A673 (cell line): ENCODE measurements at regions not wholly inside any gene's neighbourhood (a gene's known extent, or its start where the extent isn't known, plus 50 kb on each side); places are given as distances from the start of the nearest gene placed in this dataset.

Experiments
- BruUV-seq: library from RNA; stranded (reverse); fragments of 400-500 nt; replicated peaks from 2 replicates; lab custom pipeline; 2021; lab: Mats Ljungman, UMichigan
- CTCF ChIA-PET: fragments of 300-600 bp; sonication (Branson Sonifier 250); formaldehyde crosslinking; loops from one replicate; lab custom pipeline; 2022; ENCODE audit warnings: antibody characterized with exemption; lab: Charles Lee
- POLR2A ChIA-PET: fragments of 300-600 bp; sonication (Branson Sonifier 250); formaldehyde crosslinking; loops from one replicate; lab custom pipeline; 2022; ENCODE audit warnings: antibody characterized with exemption; ENCODE audit not compliant: low non-redundant PET; lab: Charles Lee
- DNase-seq: peaks from one replicate; pipeline ENCODE4 v3.0.0-alpha.2; 2015; ENCODE audit warnings: low spot score
- H3K27ac ChIP-seq: fragments of 200-600 bp; sonication (generic); 2 replicates; pipeline ENCODE4 v1.5.1; 2016; ENCODE audit warnings: mixed run types, low read depth, mild to moderate bottlenecking, mixed read lengths, antibody characterized with exemption, low read length; ENCODE audit not compliant: poor library complexity, severe bottlenecking
- H3K27me3 ChIP-seq: fragments of 200-600 bp; sonication (generic); replicated peaks from 2 replicates; pipeline ENCODE4 v1.6.1; 2017; ENCODE audit warnings: mixed run types, low read depth, mild to moderate bottlenecking, mixed read lengths, antibody characterized with exemption, low read length; ENCODE audit not compliant: insufficient read depth, poor library complexity
- H3K36me3 ChIP-seq: fragments of 200-600 bp; sonication (generic); 2 replicates; pipeline ENCODE4 v1.6.1; 2016; ENCODE audit warnings: mixed run types, mild to moderate bottlenecking, mixed read lengths, antibody characterized with exemption, low read length; ENCODE audit not compliant: insufficient read depth, poor library complexity, severe bottlenecking
- H3K4me1 ChIP-seq: fragments of 200-600 bp; sonication (generic); 2 replicates; pipeline ENCODE4 v1.6.1; 2017; ENCODE audit warnings: mixed run types, mild to moderate bottlenecking, mixed read lengths, antibody characterized with exemption, low read length; ENCODE audit not compliant: insufficient read depth, poor library complexity, severe bottlenecking
- H3K4me3 ChIP-seq: fragments of 200-600 bp; sonication (generic); 2 replicates; pipeline ENCODE4 v1.5.1; 2016; ENCODE audit warnings: low read depth, mixed run types, mild to moderate bottlenecking, mixed read lengths, low read length; ENCODE audit not compliant: poor library complexity, severe bottlenecking
- H3K9me3 ChIP-seq: fragments of 200-600 bp; sonication (generic); 2 replicates; pipeline ENCODE4 v1.6.1; 2016; ENCODE audit warnings: mixed run types, low read depth, mild to moderate bottlenecking, mixed read lengths, antibody characterized with exemption, low read length; ENCODE audit not compliant: poor library complexity, severe bottlenecking
- EZH2 ChIP-seq: fragments of 200-600 bp; sonication (generic); IDR thresholded peaks from 2 replicates; pipeline ENCODE4 v1.6.1; 2017; ENCODE audit warnings: borderline replicate concordance, low read depth, mild to moderate bottlenecking, mixed read lengths, antibody characterized with exemption, low read length; ENCODE audit not compliant: poor library complexity, severe bottlenecking
- intact Hi-C: fragments of 100-400 bp; cut with micrococcal nuclease; formaldehyde crosslinking; loops from one replicate; pipeline ENCODE4 v1.10.0; 2022; ENCODE audit not compliant: unreplicated experiment
- TF ChIP-seq, protein P1 (sequence below): fragments of 300-800, 200-600 bp; sonication (generic); conservative IDR thresholded peaks from 2 replicates; pipeline ENCODE4 v1.5.1; 2017; ENCODE audit warnings: low read depth, mild to moderate bottlenecking, antibody characterized with exemption, low read length, moderate library complexity, mixed read lengths

DNA sequence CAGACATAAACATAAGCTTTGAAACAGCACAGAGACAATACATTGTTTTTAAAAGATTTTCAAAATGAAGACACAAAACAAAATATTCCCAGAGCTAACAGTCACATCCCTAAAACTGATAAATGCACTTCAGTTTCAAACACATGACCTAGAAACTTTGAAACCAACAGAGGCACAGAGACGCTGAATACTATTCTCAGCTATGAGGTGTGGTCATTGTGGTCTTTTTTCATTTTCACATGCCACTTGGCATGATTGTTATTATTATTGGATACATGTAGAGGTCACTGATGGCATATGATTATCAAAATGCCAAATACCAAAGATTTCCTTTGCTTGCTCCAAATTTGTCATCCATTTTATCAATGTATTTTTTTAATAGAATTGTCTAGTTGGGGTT is 306.9 kb downstream of the QKI start:
- no peak for TF ChIP-seq EZH2
- TF ChIP-seq, protein P1, sequence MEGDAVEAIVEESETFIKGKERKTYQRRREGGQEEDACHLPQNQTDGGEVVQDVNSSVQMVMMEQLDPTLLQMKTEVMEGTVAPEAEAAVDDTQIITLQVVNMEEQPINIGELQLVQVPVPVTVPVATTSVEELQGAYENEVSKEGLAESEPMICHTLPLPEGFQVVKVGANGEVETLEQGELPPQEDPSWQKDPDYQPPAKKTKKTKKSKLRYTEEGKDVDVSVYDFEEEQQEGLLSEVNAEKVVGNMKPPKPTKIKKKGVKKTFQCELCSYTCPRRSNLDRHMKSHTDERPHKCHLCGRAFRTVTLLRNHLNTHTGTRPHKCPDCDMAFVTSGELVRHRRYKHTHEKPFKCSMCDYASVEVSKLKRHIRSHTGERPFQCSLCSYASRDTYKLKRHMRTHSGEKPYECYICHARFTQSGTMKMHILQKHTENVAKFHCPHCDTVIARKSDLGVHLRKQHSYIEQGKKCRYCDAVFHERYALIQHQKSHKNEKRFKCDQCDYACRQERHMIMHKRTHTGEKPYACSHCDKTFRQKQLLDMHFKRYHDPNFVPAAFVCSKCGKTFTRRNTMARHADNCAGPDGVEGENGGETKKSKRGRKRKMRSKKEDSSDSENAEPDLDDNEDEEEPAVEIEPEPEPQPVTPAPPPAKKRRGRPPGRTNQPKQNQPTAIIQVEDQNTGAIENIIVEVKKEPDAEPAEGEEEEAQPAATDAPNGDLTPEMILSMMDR = no peak
- intact Hi-C loops = no loop called here
- no peak for DNase-seq
- Histone ChIP-seq H3K4me3 (no peak overlapping the region), H3K36me3 (no peaks in the 10 kb centered on the region), H3K9me3 (no peaks in the 10 kb centered on the region), H3K27ac (no peak overlapping the region), H3K27me3 (no peaks in the 10 kb centered on the region), H3K4me1 (no peaks in the 10 kb centered on the region)
- POLR2A ChIA-PET = no interaction called here
- CTCF ChIA-PET = no interaction called here
- BruUV-seq = no TSS peak

DNA sequence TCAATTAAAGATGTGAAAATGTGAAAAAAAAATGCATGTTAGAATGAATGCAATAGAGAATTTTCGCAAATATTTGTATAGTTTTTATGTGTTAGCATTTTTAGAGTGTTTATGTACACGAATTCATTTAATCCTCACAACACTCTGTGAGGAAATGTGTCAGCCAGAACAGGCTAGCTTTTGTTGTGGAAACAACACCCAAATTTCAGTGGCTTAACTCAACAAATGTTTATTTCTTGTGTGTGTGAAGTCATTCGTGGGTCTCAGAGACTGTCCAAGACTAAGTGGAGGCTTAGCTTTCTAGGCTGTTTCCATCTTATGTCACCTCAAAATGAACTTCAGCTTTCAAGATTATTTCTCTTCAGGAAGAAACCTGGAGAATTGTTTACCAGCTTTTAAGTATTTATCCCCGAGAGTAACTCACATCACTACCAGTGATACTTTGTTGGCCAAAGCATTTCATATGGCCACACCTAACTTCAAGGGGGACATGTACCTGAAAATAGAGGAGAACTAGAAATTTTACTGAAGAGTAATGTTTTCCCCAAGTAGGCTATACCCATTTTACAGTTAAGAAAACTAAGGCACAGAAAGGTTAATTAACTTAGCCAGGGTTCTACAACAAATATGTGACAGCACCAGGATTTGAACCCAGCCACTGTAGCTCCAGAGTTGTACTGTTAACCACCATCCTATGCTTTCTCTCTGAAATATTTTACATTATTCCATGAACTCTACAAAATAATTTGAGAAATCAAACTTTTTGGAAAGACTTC is 306.1 kb downstream of the QKI start:
- no peaks in the 10 kb centered on the region for H3K9me3 ChIP-seq
- DNase-seq = no peak
- BruUV-seq = no TSS peak
- ChIA-PET CTCF (no interaction called here), POLR2A (no interaction called here)
- intact Hi-C loops = no loop called here
- H3K4me3 ChIP-seq = no peak overlapping the region
- TF ChIP-seq EZH2 = no peak
- TF ChIP-seq, protein P1 = no peak
- H3K27ac ChIP-seq = no peak overlapping the region
- no peaks in the 10 kb centered on the region for H3K36me3 ChIP-seq
- H3K4me1 ChIP-seq = no peaks in the 10 kb centered on the region
- H3K27me3 ChIP-seq = no peaks in the 10 kb centered on the region

DNA sequence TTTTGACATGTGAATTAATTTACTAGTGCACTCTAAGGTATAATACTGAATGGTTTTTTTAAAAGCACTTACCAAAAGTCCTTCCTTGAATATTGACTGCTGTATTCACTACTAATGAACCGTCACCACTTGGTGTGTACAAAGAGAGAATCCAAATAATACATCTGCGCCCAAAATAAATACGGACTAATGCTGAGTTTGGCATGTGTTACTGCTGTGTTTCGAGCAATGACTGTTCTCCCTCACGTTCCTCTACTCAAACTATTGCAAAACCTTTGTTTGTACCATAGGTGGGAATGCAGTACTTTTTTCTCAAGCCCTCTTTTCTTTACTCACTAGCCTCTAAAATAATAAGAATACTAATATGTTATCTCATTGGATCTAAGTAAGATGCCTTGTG is 305.5 kb downstream of the QKI start:
- intact Hi-C loops = no loop called here
- Histone ChIP-seq H3K27ac (no peak overlapping the region), H3K4me1 (no peaks in the 10 kb centered on the region), H3K36me3 (no peaks in the 10 kb centered on the region), H3K4me3 (no peak overlapping the region), H3K27me3 (no peaks in the 10 kb centered on the region), H3K9me3 (no peaks in the 10 kb centered on the region)
- TF ChIP-seq EZH2 = no peak
- TF ChIP-seq, protein P1 = no peak
- POLR2A ChIA-PET = no interaction called here
- BruUV-seq = no TSS peak
- no peak for DNase-seq
- CTCF ChIA-PET = no interaction called here
